GM12878 (cell line): ENCODE measurements at regions not wholly inside any gene's neighbourhood (a gene's known extent, or its start where the extent isn't known, plus 50 kb on each side); places are given as distances from the start of the nearest gene placed in this dataset.

Source experiments
- ATAC-seq: fragments of 200-7000 bp; cut with Tn5 transposase; 3 replicates; pipeline ENCODE4 v1.9.1; 2020; ENCODE audit warnings: mild to moderate bottlenecking, moderate library complexity
- BruUV-seq: library from RNA; stranded (reverse); fragments of 400-500 nt; replicated peaks from 2 replicates; lab custom pipeline; 2021; lab: Mats Ljungman, UMichigan
- CTCF ChIA-PET: fragments of 300-600 bp; sonication (Branson Sonifier 250); formaldehyde crosslinking; extraction: SDS; loops from one replicate; lab custom pipeline; 2021; ENCODE audit warnings: inconsistent platforms; lab: Yijun Ruan, JAX
- POLR2A ChIA-PET: fragments of 350-600 bp; formaldehyde crosslinking; extraction: SDS; loops from one replicate; lab custom pipeline; 2021; ENCODE audit warnings: inconsistent platforms; lab: Charles Lee
- RAD21 ChIA-PET: fragments of 300-600 bp; sonication (Branson Sonifier 250); formaldehyde crosslinking; loops from one replicate; lab custom pipeline; 2023; ENCODE audit warnings: antibody characterized with exemption; ENCODE audit not compliant: unreplicated experiment; lab: Charles Lee
- SMC1A ChIA-PET: fragments of 300-600 bp; sonication (Branson Sonifier 250); formaldehyde crosslinking; loops from one replicate; lab custom pipeline; 2023; ENCODE audit not compliant: unreplicated experiment, uncharacterized antibody; lab: Charles Lee
- DNase-seq: peaks from one replicate; pipeline ENCODE4 v3.0.0-alpha.2; 2011; ENCODE audit warnings: low read depth, low spot score
- FAIRE-seq: peaks from 3 replicates; lab custom pipeline; 2011; peaks lifted over from hg19 to GRCh38; lab: Jason Lieb, UNC
- H2AFZ ChIP-seq: 2 replicates; pipeline ENCODE4 v1.6.0; 2011; ENCODE audit warnings: low read depth, low read length, control low read depth; ENCODE audit not compliant: control insufficient read depth
- H3K27ac ChIP-seq: 2 replicates; pipeline ENCODE4 v1.5.1; 2011; ENCODE audit warnings: control low read depth; ENCODE audit not compliant: control insufficient read depth, insufficient read depth
- H3K27me3 ChIP-seq, 2 experiments: replicated peaks in 1 of 2; 2 replicates each; pipeline versions ENCODE4 v1.6.0 to v1.6.1; 2011; ENCODE audit warnings: low read length in 1 of 2; ENCODE audit not compliant: control insufficient read depth in 2 of 2, insufficient read depth in 2 of 2
- H3K36me3 ChIP-seq, 2 experiments: 2 replicates each; pipeline ENCODE4 v1.5.1; 2011; ENCODE audit warnings: low read length in 1 of 2; ENCODE audit not compliant: control insufficient read depth in 2 of 2, insufficient read depth in 2 of 2
- H3K4me1 ChIP-seq: 2 replicates; pipeline ENCODE4 v1.6.1; 2011; ENCODE audit warnings: mild to moderate bottlenecking, low read length, moderate library complexity, mixed read lengths; ENCODE audit not compliant: control insufficient read depth, insufficient read depth
- H3K4me2 ChIP-seq: 2 replicates; pipeline ENCODE4 v1.6.0; 2011; ENCODE audit warnings: control low read depth; ENCODE audit not compliant: control insufficient read depth, insufficient read depth
- H3K4me3 ChIP-seq: fragments of 200-600 bp; sonication (generic); 2 replicates; pipeline ENCODE4 v1.5.1; 2016
- H3K79me2 ChIP-seq: 2 replicates; pipeline ENCODE4 v1.6.0; 2011; ENCODE audit warnings: low read length; ENCODE audit not compliant: control insufficient read depth, insufficient read depth
- H3K9ac ChIP-seq: 2 replicates; pipeline ENCODE4 v1.8.0; 2011; ENCODE audit warnings: low read length, control low read depth, mixed read lengths; ENCODE audit not compliant: control insufficient read depth, insufficient read depth
- H3K9me3 ChIP-seq: replicated peaks from 3 replicates; pipeline ENCODE4 v1.5.1; 2011; ENCODE audit warnings: mild to moderate bottlenecking, low read length; ENCODE audit not compliant: control insufficient read depth, insufficient read depth
- H4K20me1 ChIP-seq: 2 replicates; pipeline ENCODE4 v1.6.0; 2011; ENCODE audit not compliant: control insufficient read depth, insufficient read depth
- BRCA1 ChIP-seq: IDR thresholded peaks from 2 replicates; pipeline ENCODE4 v1.6.1; 2011; ENCODE audit warnings: low read depth, low read length, improper control_type of control experiment
- IKZF1 ChIP-seq: fragments of 450-650 bp; conservative IDR thresholded peaks from 2 replicates; pipeline ENCODE4 v1.6.1; 2017; ENCODE audit warnings: antibody characterized with exemption, mild to moderate bottlenecking
- JUNB ChIP-seq: IDR thresholded peaks from 2 replicates; pipeline ENCODE4 v1.6.1; 2016; ENCODE audit warnings: antibody characterized with exemption, mild to moderate bottlenecking
- NRF1 ChIP-seq: conservative IDR thresholded peaks from 2 replicates; pipeline ENCODE4 v1.6.1; 2011; ENCODE audit warnings: mild to moderate bottlenecking, low read depth, low read length, improper control_type of control experiment
- RAD51 ChIP-seq: fragments of 450-650 bp; IDR thresholded peaks from 2 replicates; pipeline ENCODE4 v1.6.1; 2016; ENCODE audit warnings: moderate library complexity, mild to moderate bottlenecking, inconsistent platforms
- REST ChIP-seq: IDR thresholded peaks from 2 replicates; pipeline ENCODE4 v1.6.1; 2012; ENCODE audit warnings: mild to moderate bottlenecking, low read depth, low read length
- WGBS: methylation state at CpG from one replicate; pipeline ENCODE4 v1.1.6; 2016; ENCODE audit warnings: low lambda C conversion rate; ENCODE audit not compliant: insufficient replicate concordance, insufficient coverage; ENCODE audit errors: missing lambda C conversion rate; 5-methylcytosine and 5-hydroxymethylcytosine counted together
- in situ Hi-C: fragments of 300-500 bp; cut with MboI; formaldehyde crosslinking; loops from 9 replicates; pipeline ENCODE4 v1.14.3; 2018; ENCODE audit warnings: mixed read lengths
- intact Hi-C: fragments of 100-400 bp; cut with micrococcal nuclease; formaldehyde crosslinking; loops from one replicate; pipeline ENCODE4 v1.14.2; 2022; ENCODE audit not compliant: unreplicated experiment

DNA sequence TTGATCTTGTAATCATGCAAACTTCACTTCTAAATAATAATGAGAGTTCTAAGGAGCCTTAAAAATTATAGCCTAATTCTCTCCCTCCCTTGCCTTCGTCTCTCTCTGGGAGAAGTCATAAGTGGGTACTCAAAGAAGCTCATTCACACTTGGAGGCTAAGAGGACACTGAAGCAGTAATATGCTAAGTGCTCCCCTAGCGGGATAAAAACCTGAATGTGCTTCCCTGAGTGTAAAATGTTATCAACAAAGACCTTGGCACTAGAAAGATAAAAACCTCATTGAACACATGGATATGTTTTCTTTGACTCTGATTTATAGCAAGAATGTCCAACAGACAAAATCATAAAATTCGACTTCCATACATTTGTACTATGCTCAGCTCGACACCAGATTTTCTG lies 337.9 kb upstream of the NOVA1 start:
- 1% methylated on average over 4 of the region's 4 CpGs for WGBS
- no peaks in the 10 kb centered on the region for H4K20me1 ChIP-seq
- in situ Hi-C loops (no loop called here), intact Hi-C loops (no loop called here)
- CTCF ChIA-PET: no interaction called here
- H3K4me1 ChIP-seq: no peaks in the 10 kb centered on the region
- H3K36me3 ChIP-seq: no peaks in the 10 kb centered on the region
- no peak overlapping the region for H3K27ac ChIP-seq
- RAD21 ChIA-PET: no interaction called here
- H3K27me3 ChIP-seq: no peaks in the 10 kb centered on the region
- no peak overlapping the region for H3K9ac ChIP-seq
- no peaks in the 10 kb centered on the region for H3K9me3 ChIP-seq
- H2AFZ ChIP-seq: no peak overlapping the region
- FAIRE-seq (no peak), DNase-seq (no peak), ATAC-seq (no peak)
- no peak overlapping the region for H3K4me3 ChIP-seq
- POLR2A ChIA-PET: no interaction called here
- no peaks in the 10 kb centered on the region for H3K79me2 ChIP-seq
- TF ChIP-seq NRF1 (no peak), BRCA1 (no peak), RAD51 (no peak), REST (no peak), IKZF1 (no peak), JUNB (no peak)
- no peak overlapping the region for H3K4me2 ChIP-seq
- BruUV-seq: no TSS peak
- SMC1A ChIA-PET: no interaction called here
